K562 (cell line): ENCODE measurements at regions not wholly inside any gene's neighbourhood (a gene's known extent, or its start where the extent isn't known, plus 50 kb on each side); places are given as distances from the start of the nearest gene placed in this dataset.

Source experiments
- ETS1 ChIP-seq: conservative IDR thresholded peaks from 2 replicates; pipeline ENCODE4 v1.6.1; 2011; ENCODE audit warnings: low read depth, mild to moderate bottlenecking, low read length; ENCODE audit not compliant: control insufficient read depth
- HMBOX1 ChIP-seq: sonication (generic); IDR thresholded peaks from 2 replicates; pipeline ENCODE4 v1.6.1; 2016
- JUND ChIP-seq, 2 experiments: IDR thresholded peaks; 2 replicates in 1 of 2; 3 replicates in 1 of 2; pipeline ENCODE4 v1.6.1; 2011; ENCODE audit warnings: borderline replicate concordance in 2 of 2, low read depth in 2 of 2, low read length in 2 of 2, improper control_type of control experiment in 1 of 2, missing biosample characterization in 1 of 2, missing genetic modification characterization in 1 of 2, missing genetic modification reagents in 1 of 2
- LCOR ChIP-seq: sonication (generic); formaldehyde crosslinking; IDR thresholded peaks from 2 replicates; pipeline ENCODE4 v1.8.0; 2022; ENCODE audit warnings: mild to moderate bottlenecking, missing genetic modification reagents
- PCBP2 ChIP-seq: fragments of 200-400 bp; formaldehyde crosslinking; IDR thresholded peaks from 2 replicates; pipeline ENCODE4 v1.6.1; 2018; ENCODE audit warnings: low read length, low read depth, mild to moderate bottlenecking, moderate library complexity; ENCODE audit not compliant: poor library complexity, severe bottlenecking
- PREB ChIP-seq: sonication (generic); formaldehyde crosslinking; IDR thresholded peaks from 2 replicates; pipeline ENCODE4 v1.8.1; 2023; ENCODE audit warnings: mild to moderate bottlenecking, missing genetic modification reagents
- ZNF280A ChIP-seq: fragments of 450-650 bp; IDR thresholded peaks from 2 replicates; pipeline ENCODE4 v1.6.1; 2018; ENCODE audit warnings: mild to moderate bottlenecking, low read depth; ENCODE audit not compliant: partially characterized antibody
- ZNF311 ChIP-seq: fragments of 250-450 bp; sonication (Bioruptor Pico); IDR thresholded peaks from 2 replicates; pipeline ENCODE4 v1.4.0; 2020; ENCODE audit warnings: mild to moderate bottlenecking, moderate library complexity
- ZNF717 ChIP-seq: fragments of 250-450 bp; sonication (Bioruptor Pico); IDR thresholded peaks from 2 replicates; pipeline ENCODE4 v1.5.0; 2021

GRCh38 chr6:22231616-22232015 lies 65.2 kb downstream of the PRL start (continued):
- TF ChIP-seq ZNF717 (no peak), ZNF280A (no peak), PCBP2 (no peak), ZNF311 (no peak), LCOR (no peak), PREB (no peak), JUND (IDR thresholded peaks at IDR 0.05; ENCODE audit: borderline replicate concordance, low read depth, low read length) (no peak), JUND (tag; IDR thresholded peaks at IDR 0.05; ENCODE audit: borderline replicate concordance, low read depth, low read length) (no peak), HMBOX1 (no peak), ETS1 (no peak)
- TF ChIP-seq, all 486 proteins: peak for 0
